SW 1271 (cell line): ENCODE measurements at regions not wholly inside any gene's neighbourhood (a gene's known extent, or its start where the extent isn't known, plus 50 kb on each side); places are given as distances from the start of the nearest gene placed in this dataset.
"Not testable (repeated sequence)": the region's sequence is repeated elsewhere in the genome, so short reads cannot be mapped to it uniquely, and the experiment has no call there.

ENCODE experiments used
- DNase-seq, 2 experiments: peaks; one replicate each; lab custom pipeline; 2025; lab: John Stamatoyannopoulos, UW

GRCh38 chr12:93204896-93205295 is 172.8 kb upstream of the NUDT4 start:
- no peak for DNase-seq

GRCh38 chr12:93205361-93205760 is 172.4 kb upstream of the NUDT4 start:
- no peak for DNase-seq

GRCh38 chr12:93208011-93208410 is 169.7 kb upstream of the NUDT4 start:
- DNase-seq: no peak

GRCh38 chr12:93214523-93215289 is 163.0 kb upstream of the NUDT4 start:
- no peak for DNase-seq

GRCh38 chr12:93215290-93215678 is 162.4 kb upstream of the NUDT4 start:
- no peak for DNase-seq

- no peak for DNase-seq
Observed at GRCh38 chr12:93219947-93220346, 157.8 kb upstream of the NUDT4 start.

- no peak for DNase-seq
Observed at GRCh38 chr12:93221841-93222240, 155.9 kb upstream of the NUDT4 start.

GRCh38 chr12:93223440-93224426 is 154.0 kb upstream of the NUDT4 start:
- DNase-seq: no peak

GRCh38 chr12:93225094-93225493 is 152.6 kb upstream of the NUDT4 start:
- no peak for DNase-seq

- DNase-seq: no peak
Observed at GRCh38 chr12:93226361-93226760, 151.4 kb upstream of the NUDT4 start.

GRCh38 chr12:93229494-93230325 is 148.0 kb upstream of the NUDT4 start:
- peak; percentile 22 to 76 for DNase-seq

- no peak for DNase-seq
Observed at GRCh38 chr12:93230326-93230720, 147.4 kb upstream of the NUDT4 start.

GRCh38 chr12:93231938-93232337 is 145.8 kb upstream of the NUDT4 start:
- no peak for DNase-seq

- DNase-seq: no peak
Observed at GRCh38 chr12:93234641-93235040, 143.1 kb upstream of the NUDT4 start.

GRCh38 chr12:93235881-93236280 is 141.8 kb upstream of the NUDT4 start:
- DNase-seq: no peak

GRCh38 chr12:93237235-93237915 is 140.3 kb upstream of the NUDT4 start:
- no peak for DNase-seq

GRCh38 chr12:93238512-93239262 is 139.0 kb upstream of the NUDT4 start:
- not testable (repeated sequence) for DNase-seq

- not testable (repeated sequence) for DNase-seq
Observed at GRCh38 chr12:93239789-93240188, 137.9 kb upstream of the NUDT4 start.

GRCh38 chr12:93242154-93242972 is 135.4 kb upstream of the NUDT4 start:
- DNase-seq: no peak

GRCh38 chr12:93243382-93243688 is 134.4 kb upstream of the NUDT4 start:
- no peak for DNase-seq
